ENCODE measurements at regions not wholly inside any gene's neighbourhood (a gene's known extent, or its start where the extent isn't known, plus 50 kb on each side); places are given as distances from the start of the nearest gene placed in this dataset.

- no peak overlapping the region for H3K4me2 ChIP-seq (ENCODE audit: insufficient read depth, low read length, poor library complexity, severe bottlenecking)
- H2BK5ac ChIP-seq (ENCODE audit: low read length), result no peak overlapping the region
- H2AFZ ChIP-seq (ENCODE audit: low read length), result peak overlapping the region; percentile 32
- H3K79me1 ChIP-seq (ENCODE audit: low read depth, low read length), result no peaks in the 10 kb centered on the region
- H3K14ac ChIP-seq (ENCODE audit: low read length), result no peak overlapping the region
- H4K8ac ChIP-seq (ENCODE audit: low read depth, low read length), result no peak overlapping the region
- no CpG with 5 or more reads among the region's 2 CpGs for WGBS, 2 donors (ENCODE audit: extremely low coverage in 2 of 2, insufficient read length in 2 of 2, insufficient replicate concordance in 1 of 2)
- H3K4me1 ChIP-seq (ENCODE audit: control insufficient read depth in 2 of 2, insufficient read depth in 1 of 2, low read depth in 1 of 2, low read length in 2 of 2), result peaks cover 1 to 4% of the 10 kb centered on the region in 2 donors
- H3K27ac ChIP-seq (replicated peaks; ENCODE audit: low read length), result no peak overlapping the region
- no peak overlapping the region for H2BK120ac ChIP-seq (ENCODE audit: low read depth, low read length)
- no peak overlapping the region for H2BK12ac ChIP-seq (ENCODE audit: low read length)
- H4K91ac ChIP-seq (ENCODE audit: low read depth, low read length, poor library complexity), result no peak overlapping the region
- no peaks in the 10 kb centered on the region for H3K9me3 ChIP-seq (replicated peaks in 1 of 2; ENCODE audit: control insufficient read depth in 2 of 2, insufficient read depth in 1 of 2, low read depth in 1 of 2, low read length in 2 of 2)
- H3K4ac ChIP-seq (ENCODE audit: low read length), result no peak overlapping the region
- H3K18ac ChIP-seq (ENCODE audit: low read length), result no peak overlapping the region
- no peak overlapping the region for H3K9ac ChIP-seq (ENCODE audit: low read depth, low read length, poor library complexity)
- H3K4me3 ChIP-seq (ENCODE audit: low read length in 2 of 2), result no peak overlapping the region
- H2BK15ac ChIP-seq (ENCODE audit: low read length), result no peak overlapping the region
- H2AK5ac ChIP-seq (ENCODE audit: low read depth, low read length), result no peak overlapping the region
- H3K36me3 ChIP-seq (replicated peaks in 1 of 2; ENCODE audit: control insufficient read depth in 2 of 2, insufficient read depth in 2 of 2, low read length in 2 of 2), result no peaks in the 10 kb centered on the region
- no peak overlapping the region for H3K23ac ChIP-seq (ENCODE audit: low read depth, low read length, poor library complexity)
- H3K27me3 ChIP-seq (ENCODE audit: control insufficient read depth in 3 of 3, insufficient read depth in 3 of 3, low read depth in 1 of 3, low read length in 3 of 3), result no peaks in the 10 kb centered on the region
- DNase-seq (ENCODE audit: low spot score), result no peak
Measured at GRCh38 chr1:94708299-94708685, 111.9 kb upstream of the SLC44A3 start.

GRCh38 chr1:94707321-94708298, 112.5 kb upstream of the SLC44A3 start:
- H3K4me1 ChIP-seq (ENCODE audit: control insufficient read depth in 2 of 2, insufficient read depth in 1 of 2, low read depth in 1 of 2, low read length in 2 of 2), result peaks cover 1 to 6% of the 10 kb centered on the region in 2 donors
- no peak overlapping the region for H3K4ac ChIP-seq (ENCODE audit: low read length)
- H3K4me2 ChIP-seq (ENCODE audit: insufficient read depth, low read length, poor library complexity, severe bottlenecking), result no peak overlapping the region
- peak overlapping the region; percentile 30 for H2AK5ac ChIP-seq (ENCODE audit: low read depth, low read length)
- no peak overlapping the region for H3K4me3 ChIP-seq (ENCODE audit: low read length in 2 of 2)
- H3K14ac ChIP-seq (ENCODE audit: low read length), result no peak overlapping the region
- H3K36me3 ChIP-seq (replicated peaks in 1 of 2; ENCODE audit: control insufficient read depth in 2 of 2, insufficient read depth in 2 of 2, low read length in 2 of 2), result no peaks in the 10 kb centered on the region
- H3K18ac ChIP-seq (ENCODE audit: low read length), result peak overlapping the region; percentile 62
- no peak overlapping the region for H2AFZ ChIP-seq (ENCODE audit: low read length)
- H2BK15ac ChIP-seq (ENCODE audit: low read length), result peak overlapping the region; percentile 73
- H4K8ac ChIP-seq (ENCODE audit: low read depth, low read length), result no peak overlapping the region
- whole genome bisulfite sequencing, 2 donors (ENCODE audit: extremely low coverage in 2 of 2, insufficient read length in 2 of 2, insufficient replicate concordance in 1 of 2), result no CpG with 5 or more reads among the region's 13 CpGs
- H4K91ac ChIP-seq (ENCODE audit: low read depth, low read length, poor library complexity), result no peak overlapping the region
- DNase-seq (ENCODE audit: low spot score), result no peak
- peak overlapping the region; percentile 55 for H3K9ac ChIP-seq (ENCODE audit: low read depth, low read length, poor library complexity)
- no peaks in the 10 kb centered on the region for H3K27me3 ChIP-seq (ENCODE audit: control insufficient read depth in 3 of 3, insufficient read depth in 3 of 3, low read depth in 1 of 3, low read length in 3 of 3)
- H3K9me3 ChIP-seq (replicated peaks in 1 of 2; ENCODE audit: control insufficient read depth in 2 of 2, insufficient read depth in 1 of 2, low read depth in 1 of 2, low read length in 2 of 2), result no peaks in the 10 kb centered on the region
- H3K23ac ChIP-seq (ENCODE audit: low read depth, low read length, poor library complexity), result no peak overlapping the region
- H2BK5ac ChIP-seq (ENCODE audit: low read length), result no peak overlapping the region
- H3K79me1 ChIP-seq (ENCODE audit: low read depth, low read length), result no peaks in the 10 kb centered on the region
- no peak overlapping the region for H2BK12ac ChIP-seq (ENCODE audit: low read length)
- no peak overlapping the region for H2BK120ac ChIP-seq (ENCODE audit: low read depth, low read length)
- no peak overlapping the region for H3K27ac ChIP-seq (replicated peaks; ENCODE audit: low read length)

GRCh38 chr1:94702442-94702815, 117.7 kb upstream of the SLC44A3 start:
- H3K23ac ChIP-seq (ENCODE audit: low read depth, low read length, poor library complexity), result no peak overlapping the region
- no peak overlapping the region for H2AK5ac ChIP-seq (ENCODE audit: low read depth, low read length)
- peak overlapping the region; percentile 32 for H3K18ac ChIP-seq (ENCODE audit: low read length)
- peak overlapping the region; percentile 70 for H2AFZ ChIP-seq (ENCODE audit: low read length)
- no peaks in the 10 kb centered on the region for H3K27me3 ChIP-seq (ENCODE audit: control insufficient read depth in 3 of 3, insufficient read depth in 3 of 3, low read depth in 1 of 3, low read length in 3 of 3)
- no peak overlapping the region for H2BK120ac ChIP-seq (ENCODE audit: low read depth, low read length)
- H3K36me3 ChIP-seq (replicated peaks in 1 of 2; ENCODE audit: control insufficient read depth in 2 of 2, insufficient read depth in 2 of 2, low read length in 2 of 2), result peaks cover 0 to 2% of the 10 kb centered on the region in 2 donors
- no peak overlapping the region for H2BK5ac ChIP-seq (ENCODE audit: low read length)
- H3K79me1 ChIP-seq (ENCODE audit: low read depth, low read length), result no peaks in the 10 kb centered on the region
- no peak overlapping the region for H3K4me2 ChIP-seq (ENCODE audit: insufficient read depth, low read length, poor library complexity, severe bottlenecking)
- H2BK15ac ChIP-seq (ENCODE audit: low read length), result no peak overlapping the region
- H3K14ac ChIP-seq (ENCODE audit: low read length), result no peak overlapping the region
- H4K8ac ChIP-seq (ENCODE audit: low read depth, low read length), result no peak overlapping the region
- no peak overlapping the region for H3K27ac ChIP-seq (replicated peaks; ENCODE audit: low read length)
- peaks cover 0 to 5% of the 10 kb centered on the region in 2 donors for H3K9me3 ChIP-seq (replicated peaks in 1 of 2; ENCODE audit: control insufficient read depth in 2 of 2, insufficient read depth in 1 of 2, low read depth in 1 of 2, low read length in 2 of 2)
- H3K4me3 ChIP-seq (ENCODE audit: low read length in 2 of 2), result no peak overlapping the region
- H2BK12ac ChIP-seq (ENCODE audit: low read length), result no peak overlapping the region
- no peak overlapping the region for H3K4ac ChIP-seq (ENCODE audit: low read length)
- WGBS, 2 donors (ENCODE audit: extremely low coverage in 2 of 2, insufficient read length in 2 of 2, insufficient replicate concordance in 1 of 2), result no CpG with 5 or more reads among the region's 1 CpG
- DNase-seq (ENCODE audit: low spot score), result no peak
- no peak overlapping the region for H4K91ac ChIP-seq (ENCODE audit: low read depth, low read length, poor library complexity)
- no peak overlapping the region for H3K9ac ChIP-seq (ENCODE audit: low read depth, low read length, poor library complexity)
- H3K4me1 ChIP-seq (ENCODE audit: control insufficient read depth in 2 of 2, insufficient read depth in 1 of 2, low read depth in 1 of 2, low read length in 2 of 2), result peaks cover 4 to 8% of the 10 kb centered on the region in 2 donors

DNA sequence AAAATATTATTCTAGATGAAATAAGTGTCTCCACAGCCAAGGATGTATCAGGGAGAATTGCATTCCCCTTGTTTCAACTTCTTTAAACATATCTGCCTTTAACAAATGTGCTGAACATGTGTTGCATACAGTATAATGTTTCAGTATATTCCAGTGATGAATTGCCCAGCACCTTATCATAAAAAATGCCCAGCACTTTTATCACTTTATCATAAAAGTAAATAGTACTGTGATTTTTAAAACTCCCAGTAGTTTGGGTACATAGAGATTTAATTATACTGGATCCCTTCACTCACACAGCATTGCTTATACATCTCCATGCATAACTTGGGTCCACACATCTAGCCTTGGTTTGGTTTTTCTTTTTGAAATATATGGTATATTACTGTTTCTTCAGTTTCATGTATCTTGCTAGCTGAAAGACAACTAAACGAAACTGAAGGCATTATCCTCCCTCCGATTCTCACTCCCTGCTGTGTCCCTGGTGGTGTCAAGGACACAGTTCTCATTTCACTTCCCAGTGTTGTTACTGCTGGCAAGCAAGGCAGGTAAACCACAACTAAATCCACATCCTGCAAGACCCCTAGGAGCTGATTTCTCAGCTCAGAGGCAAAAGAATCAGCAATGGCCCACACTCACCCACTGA, 118.2 kb upstream of the SLC44A3 start:
- no peaks in the 10 kb centered on the region for H3K27me3 ChIP-seq (ENCODE audit: control insufficient read depth in 3 of 3, insufficient read depth in 3 of 3, low read depth in 1 of 3, low read length in 3 of 3)
- H4K8ac ChIP-seq (ENCODE audit: low read depth, low read length), result no peak overlapping the region
- H4K91ac ChIP-seq (ENCODE audit: low read depth, low read length, poor library complexity), result no peak overlapping the region
- no peak overlapping the region for H3K4me2 ChIP-seq (ENCODE audit: insufficient read depth, low read length, poor library complexity, severe bottlenecking)
- peaks cover 0 to 2% of the 10 kb centered on the region in 2 donors for H3K36me3 ChIP-seq (replicated peaks in 1 of 2; ENCODE audit: control insufficient read depth in 2 of 2, insufficient read depth in 2 of 2, low read length in 2 of 2)
- H2AK5ac ChIP-seq (ENCODE audit: low read depth, low read length), result no peak overlapping the region
- no peak overlapping the region for H3K9ac ChIP-seq (ENCODE audit: low read depth, low read length, poor library complexity)
- H3K23ac ChIP-seq (ENCODE audit: low read depth, low read length, poor library complexity), result no peak overlapping the region
- no peak overlapping the region for H3K18ac ChIP-seq (ENCODE audit: low read length)
- no peaks in the 10 kb centered on the region for H3K79me1 ChIP-seq (ENCODE audit: low read depth, low read length)
- H3K27ac ChIP-seq (replicated peaks; ENCODE audit: low read length), result no peak overlapping the region
- peak overlapping the region; percentile 70 for H2AFZ ChIP-seq (ENCODE audit: low read length)
- no peak overlapping the region for H2BK12ac ChIP-seq (ENCODE audit: low read length)
- peaks cover 0 to 5% of the 10 kb centered on the region in 2 donors for H3K9me3 ChIP-seq (replicated peaks in 1 of 2; ENCODE audit: control insufficient read depth in 2 of 2, insufficient read depth in 1 of 2, low read depth in 1 of 2, low read length in 2 of 2)
- peaks cover 4 to 8% of the 10 kb centered on the region in 2 donors for H3K4me1 ChIP-seq (ENCODE audit: control insufficient read depth in 2 of 2, insufficient read depth in 1 of 2, low read depth in 1 of 2, low read length in 2 of 2)
- H3K14ac ChIP-seq (ENCODE audit: low read length), result no peak overlapping the region
- no peak overlapping the region for H2BK15ac ChIP-seq (ENCODE audit: low read length)
- H3K4ac ChIP-seq (ENCODE audit: low read length), result no peak overlapping the region
- WGBS, 2 donors (ENCODE audit: extremely low coverage in 2 of 2, insufficient read length in 2 of 2, insufficient replicate concordance in 1 of 2), result no CpG with 5 or more reads among the region's 2 CpGs
- no peak overlapping the region for H2BK120ac ChIP-seq (ENCODE audit: low read depth, low read length)
- no peak overlapping the region for H2BK5ac ChIP-seq (ENCODE audit: low read length)
- no peak overlapping the region for H3K4me3 ChIP-seq (ENCODE audit: low read length in 2 of 2)
- no peak for DNase-seq (ENCODE audit: low spot score)

Measured in neuronal stem cell (in vitro differentiated cells).